MM.1S (cell line): ENCODE measurements at regions not wholly inside any gene's neighbourhood (a gene's known extent, or its start where the extent isn't known, plus 50 kb on each side); places are given as distances from the start of the nearest gene placed in this dataset.

Source experiments
- DNase-seq: peaks from one replicate; pipeline ENCODE4 v3.0.0-alpha.2; 2015
- H2AFZ ChIP-seq: fragments of 300-600 bp; sonication (generic); 2 replicates; pipeline ENCODE4 v1.6.0; 2016; ENCODE audit warnings: antibody characterized with exemption, low read length
- H3F3A ChIP-seq: fragments of 300-600 bp; sonication (generic); 2 replicates; pipeline ENCODE4 v1.6.1; 2016; ENCODE audit warnings: mild to moderate bottlenecking, antibody characterized with exemption, low read length, moderate library complexity, mixed read lengths; ENCODE audit not compliant: insufficient read depth
- H3K27ac ChIP-seq: fragments of 300-600 bp; sonication (generic); 2 replicates; pipeline ENCODE4 v1.5.1; 2016; ENCODE audit warnings: mild to moderate bottlenecking, low read length
- H3K27me3 ChIP-seq: fragments of 300-600 bp; sonication (generic); replicated peaks from 2 replicates; pipeline ENCODE4 v1.6.0; 2016; ENCODE audit warnings: low read length; ENCODE audit not compliant: insufficient read depth
- H3K36me3 ChIP-seq: fragments of 300-600 bp; sonication (generic); replicated peaks from 2 replicates; pipeline ENCODE4 v1.6.1; 2016; ENCODE audit warnings: mild to moderate bottlenecking, low read length, mixed read lengths; ENCODE audit not compliant: insufficient read depth
- H3K4me1 ChIP-seq: fragments of 300-600 bp; sonication (generic); 2 replicates; pipeline ENCODE4 v1.6.1; 2016; ENCODE audit warnings: low read length, mixed read lengths
- H3K4me2 ChIP-seq: fragments of 300-600 bp; sonication (generic); 2 replicates; pipeline ENCODE4 v1.6.0; 2016; ENCODE audit warnings: low read depth, low read length
- H3K4me3 ChIP-seq: fragments of 300-600 bp; sonication (generic); 2 replicates; pipeline ENCODE4 v1.5.1; 2016; ENCODE audit warnings: low read length, mixed read lengths
- H3K79me2 ChIP-seq: fragments of 300-600 bp; sonication (generic); 2 replicates; pipeline ENCODE4 v1.6.1; 2016; ENCODE audit warnings: mixed run types, low read length, mixed read lengths
- H3K9ac ChIP-seq: fragments of 300-600 bp; sonication (generic); 2 replicates; pipeline ENCODE4 v1.6.1; 2016; ENCODE audit warnings: low read length, mixed read lengths
- H3K9me2 ChIP-seq: fragments of 300-600 bp; sonication (generic); replicated peaks from 2 replicates; pipeline ENCODE4 v1.6.1; 2016; ENCODE audit warnings: mild to moderate bottlenecking, low read length, mixed read lengths; ENCODE audit not compliant: insufficient read depth
- H3K9me3 ChIP-seq: fragments of 300-600 bp; sonication (generic); replicated peaks from 2 replicates; pipeline ENCODE4 v1.6.1; 2016; ENCODE audit warnings: mild to moderate bottlenecking, low read length, mixed read lengths; ENCODE audit not compliant: insufficient read depth
- H4K20me1 ChIP-seq: fragments of 300-600 bp; sonication (generic); 2 replicates; pipeline ENCODE4 v1.6.1; 2016; ENCODE audit warnings: mild to moderate bottlenecking, low read length, moderate library complexity, mixed read lengths; ENCODE audit not compliant: insufficient read depth
- CTCF ChIP-seq: fragments of 300-600 bp; sonication (generic); IDR thresholded peaks from 2 replicates; pipeline ENCODE4 v1.5.1; 2016; ENCODE audit warnings: antibody characterized with exemption, low read length, mixed read lengths
- EZH2 ChIP-seq: fragments of 300-600 bp; sonication (generic); optimal IDR thresholded peaks from 2 replicates; pipeline ENCODE3; 2017; ENCODE audit warnings: low read depth, mild to moderate bottlenecking, antibody characterized with exemption, low read length, mixed read lengths
- EZH2phosphoT487 ChIP-seq: fragments of 300-600 bp; sonication (generic); IDR thresholded peaks from 2 replicates; pipeline ENCODE4 v1.6.1; 2018; ENCODE audit warnings: antibody characterized with exemption, low read length

- Histone ChIP-seq H3K36me3 (no peaks in the 10 kb centered on the region), H3K27me3 (no peaks in the 10 kb centered on the region), H3K4me2 (no peak overlapping the region), H3K79me2 (no peaks in the 10 kb centered on the region), H3F3A (no peaks in the 10 kb centered on the region), H2AFZ (no peak overlapping the region), H3K27ac (no peak overlapping the region), H3K4me3 (no peak overlapping the region), H3K9me3 (no peaks in the 10 kb centered on the region), H3K9me2 (no peaks in the 10 kb centered on the region), H3K9ac (no peak overlapping the region), H3K4me1 (no peaks in the 10 kb centered on the region), H4K20me1 (no peaks in the 10 kb centered on the region)
- no peak for DNase-seq
- TF ChIP-seq EZH2 (no peak), EZH2phosphoT487 (no peak), CTCF (no peak)
These were observed 158.1 kb downstream of the EFNB2 start for GRCh38 chr13:106377341-106377740.

GRCh38 chr13:106376401-106377112, 158.9 kb downstream of the EFNB2 start:
- H3K27ac ChIP-seq, result no peak overlapping the region
- H3K36me3 ChIP-seq, result no peaks in the 10 kb centered on the region
- no peaks in the 10 kb centered on the region for H3K9me3 ChIP-seq
- no peak for DNase-seq
- no peak overlapping the region for H3K4me2 ChIP-seq
- no peak overlapping the region for H3K4me3 ChIP-seq
- no peak overlapping the region for H3K9ac ChIP-seq
- no peak for TF ChIP-seq CTCF
- H2AFZ ChIP-seq, result no peak overlapping the region
- H3K27me3 ChIP-seq, result no peaks in the 10 kb centered on the region
- H4K20me1 ChIP-seq, result no peaks in the 10 kb centered on the region
- H3K4me1 ChIP-seq, result no peaks in the 10 kb centered on the region
- H3K79me2 ChIP-seq, result no peaks in the 10 kb centered on the region
- no peaks in the 10 kb centered on the region for H3F3A ChIP-seq
- H3K9me2 ChIP-seq, result no peaks in the 10 kb centered on the region

DNA sequence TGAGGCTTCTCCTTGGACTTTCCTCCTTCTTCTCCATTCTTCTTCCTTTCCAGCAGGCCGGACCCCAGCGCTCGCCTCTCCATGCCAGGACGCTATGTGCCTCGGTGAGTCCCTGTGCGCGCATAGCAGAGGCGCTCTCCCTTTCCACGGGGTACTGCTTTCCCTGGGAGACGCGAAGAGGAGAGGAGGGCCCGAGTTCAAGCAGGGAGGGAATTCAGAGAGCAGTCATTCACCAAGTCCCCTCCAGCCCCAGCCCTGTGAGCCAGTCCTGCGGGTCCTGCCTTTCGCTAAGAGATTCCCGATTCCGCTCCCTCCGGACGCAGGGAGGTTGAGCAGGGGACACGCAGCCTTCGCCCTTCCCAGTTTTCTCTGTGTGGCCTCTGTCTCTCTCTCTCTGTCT, 160.4 kb downstream of the EFNB2 start:
- no peak overlapping the region for H2AFZ ChIP-seq
- no peak overlapping the region for H3K4me2 ChIP-seq
- H3K9me3 ChIP-seq, result no peaks in the 10 kb centered on the region
- no peak overlapping the region for H3K9ac ChIP-seq
- no peaks in the 10 kb centered on the region for H3K9me2 ChIP-seq
- no peaks in the 10 kb centered on the region for H3K4me1 ChIP-seq
- no peaks in the 10 kb centered on the region for H4K20me1 ChIP-seq
- no peaks in the 10 kb centered on the region for H3K36me3 ChIP-seq
- no peak for TF ChIP-seq CTCF
- no peak for TF ChIP-seq EZH2
- TF ChIP-seq EZH2phosphoT487, result no peak
- no peak overlapping the region for H3K27ac ChIP-seq
- no peak for DNase-seq
- no peak overlapping the region for H3K4me3 ChIP-seq
- H3F3A ChIP-seq, result no peaks in the 10 kb centered on the region
- no peaks in the 10 kb centered on the region for H3K27me3 ChIP-seq
- no peaks in the 10 kb centered on the region for H3K79me2 ChIP-seq
